ENCODE measurements at regions not wholly inside any gene's neighbourhood (a gene's known extent, or its start where the extent isn't known, plus 50 kb on each side); places are given as distances from the start of the nearest gene placed in this dataset.
"Not testable (repeated sequence)": the region's sequence is repeated elsewhere in the genome, so short reads cannot be mapped to it uniquely, and the experiment has no call there.

DNA sequence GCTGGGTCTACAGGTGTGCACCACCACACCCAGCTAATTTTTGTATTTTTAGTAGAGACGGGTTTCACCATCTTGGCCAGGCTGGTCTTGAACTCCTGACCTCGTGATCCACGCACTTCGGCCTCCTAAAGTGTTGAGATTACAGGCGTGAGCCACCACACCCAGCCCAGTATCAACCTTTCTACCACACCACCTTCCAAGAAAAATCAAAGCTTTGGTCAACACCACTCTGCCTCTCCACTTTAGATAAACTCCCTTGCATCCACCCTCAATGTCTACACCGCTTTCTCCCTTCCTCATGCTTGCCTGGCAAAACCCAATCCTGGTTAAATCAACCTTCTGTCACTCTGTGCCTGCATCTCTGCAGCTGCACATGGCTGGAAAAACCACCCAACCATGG lies 112.2 kb downstream of the TNFAIP3 start:
- not testable (repeated sequence) for DNase-seq (ENCODE audit: low spot score)

GRCh38 chr6:137980777-137981176 lies 113.7 kb downstream of the TNFAIP3 start:
- DNase-seq (ENCODE audit: low spot score): no peak
- H3K9me3 Mint-ChIP-seq: no peaks in the 10 kb centered on the region; the same call in 2 of the 3 replicates
- no peak overlapping the region for H3K27ac Mint-ChIP-seq
- H3K4me1 Mint-ChIP-seq: no peaks in the 10 kb centered on the region; the same call in 2 of the 3 replicates
- no peak overlapping the region for H3K27ac ChIP-seq (ENCODE audit: low read depth)
- no peak overlapping the region for H3K4me3 ChIP-seq
- no peak overlapping the region for H3K4me3 Mint-ChIP-seq
- H3K27me3 ChIP-seq (ENCODE audit: insufficient read depth): no peaks in the 10 kb centered on the region
- H4K20me1 ChIP-seq (replicated peaks; ENCODE audit: insufficient read depth): no peaks in the 10 kb centered on the region
- H3K9me2 ChIP-seq (ENCODE audit: insufficient read depth): 0 out of 2 replicates have a peak, but pooled peaks cover 2% of the 10 kb centered on the region
- H3K27me3 Mint-ChIP-seq (ENCODE audit: insufficient read depth, low read depth, poor library complexity): peaks cover 4% of the 10 kb centered on the region
- H3K36me3 Mint-ChIP-seq (ENCODE audit: low read depth): no peaks in the 10 kb centered on the region
- H3K79me2 ChIP-seq (replicated peaks; ENCODE audit: insufficient read depth): no peaks in the 10 kb centered on the region
- no peaks in the 10 kb centered on the region for H3K4me1 ChIP-seq (ENCODE audit: insufficient read depth)
- no peaks in the 10 kb centered on the region for H3F3A ChIP-seq (replicated peaks; ENCODE audit: low read depth)
- ATAC-seq: no peak
- no peak overlapping the region for H3K4me2 ChIP-seq
- no peaks in the 10 kb centered on the region for H3K36me3 ChIP-seq (ENCODE audit: insufficient read depth)
- no peak overlapping the region for H2AFZ ChIP-seq
- TF ChIP-seq CREB1 (CRISPR knock-in tag; IDR thresholded peaks at IDR 0.05; ENCODE audit: low read depth) (no peak), EZH2 (IDR thresholded peaks at IDR 0.05; ENCODE audit: low read depth, unreplicated experiment) (no peak), REST (IDR thresholded peaks at IDR 0.05; ENCODE audit: unreplicated experiment) (no peak), ZNF331 (CRISPR knock-in tag; IDR thresholded peaks at IDR 0.05; ENCODE audit: low read depth) (no peak), NANOG (IDR thresholded peaks at IDR 0.05; ENCODE audit: borderline replicate concordance) (no peak), EZH2phosphoT487 (IDR thresholded peaks at IDR 0.05; ENCODE audit: unreplicated experiment) (no peak), STAT1 (IDR thresholded peaks at IDR 0.05; ENCODE audit: unreplicated experiment) (no peak), ZNF462 (CRISPR knock-in tag; IDR thresholded peaks at IDR 0.05) (no peak), POLR2AphosphoS5 (IDR thresholded peaks at IDR 0.05; ENCODE audit: low read depth) (no peak), ZNF114 (CRISPR knock-in tag; IDR thresholded peaks at IDR 0.05) (no peak)
- TF ChIP-seq, protein P1, sequence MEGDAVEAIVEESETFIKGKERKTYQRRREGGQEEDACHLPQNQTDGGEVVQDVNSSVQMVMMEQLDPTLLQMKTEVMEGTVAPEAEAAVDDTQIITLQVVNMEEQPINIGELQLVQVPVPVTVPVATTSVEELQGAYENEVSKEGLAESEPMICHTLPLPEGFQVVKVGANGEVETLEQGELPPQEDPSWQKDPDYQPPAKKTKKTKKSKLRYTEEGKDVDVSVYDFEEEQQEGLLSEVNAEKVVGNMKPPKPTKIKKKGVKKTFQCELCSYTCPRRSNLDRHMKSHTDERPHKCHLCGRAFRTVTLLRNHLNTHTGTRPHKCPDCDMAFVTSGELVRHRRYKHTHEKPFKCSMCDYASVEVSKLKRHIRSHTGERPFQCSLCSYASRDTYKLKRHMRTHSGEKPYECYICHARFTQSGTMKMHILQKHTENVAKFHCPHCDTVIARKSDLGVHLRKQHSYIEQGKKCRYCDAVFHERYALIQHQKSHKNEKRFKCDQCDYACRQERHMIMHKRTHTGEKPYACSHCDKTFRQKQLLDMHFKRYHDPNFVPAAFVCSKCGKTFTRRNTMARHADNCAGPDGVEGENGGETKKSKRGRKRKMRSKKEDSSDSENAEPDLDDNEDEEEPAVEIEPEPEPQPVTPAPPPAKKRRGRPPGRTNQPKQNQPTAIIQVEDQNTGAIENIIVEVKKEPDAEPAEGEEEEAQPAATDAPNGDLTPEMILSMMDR (conservative IDR thresholded peaks at IDR 0.05; ENCODE audit: low read depth in 2 of 2): no peak

More for the DNA sequence above, 112.2 kb downstream of the TNFAIP3 start:
- H3K27ac Mint-ChIP-seq; H3K79me2 ChIP-seq (replicated peaks; ENCODE audit: insufficient read depth); H3K27me3 ChIP-seq (ENCODE audit: insufficient read depth); H3K9me2 ChIP-seq (ENCODE audit: insufficient read depth); H3K36me3 Mint-ChIP-seq (ENCODE audit: low read depth); H3K27me3 Mint-ChIP-seq (ENCODE audit: insufficient read depth, low read depth, poor library complexity); ATAC-seq; H3K4me1 Mint-ChIP-seq; H3K4me1 ChIP-seq (ENCODE audit: insufficient read depth); H3K4me2 ChIP-seq; H3K9me3 Mint-ChIP-seq; H3K4me3 Mint-ChIP-seq; H3F3A ChIP-seq (replicated peaks; ENCODE audit: low read depth); H3K36me3 ChIP-seq (ENCODE audit: insufficient read depth); H4K20me1 ChIP-seq (replicated peaks; ENCODE audit: insufficient read depth); H3K4me3 ChIP-seq; H2AFZ ChIP-seq; H3K27ac ChIP-seq (ENCODE audit: low read depth): not testable (repeated sequence)
